Keratinocyte (primary cell): ENCODE measurements at regions not wholly inside any gene's neighbourhood (a gene's known extent, or its start where the extent isn't known, plus 50 kb on each side); places are given as distances from the start of the nearest gene placed in this dataset.

Experiments used
- DNase-seq: peaks from one replicate; pipeline ENCODE4 v3.0.0-alpha.2; 2011; ENCODE audit warnings: low read depth, missing footprints, low spot score
- FAIRE-seq: peaks from 2 replicates; lab custom pipeline; 2011; peaks lifted over from hg19 to GRCh38; lab: Jason Lieb, UNC
- H2AFZ ChIP-seq: 2 replicates; pipeline ENCODE4 v1.6.0; 2012; ENCODE audit warnings: low read length, control low read depth, inconsistent platforms; ENCODE audit not compliant: control insufficient read depth
- H3K27ac ChIP-seq: 2 replicates; pipeline ENCODE4 v1.5.1; 2011; ENCODE audit warnings: low read length; ENCODE audit not compliant: control insufficient read depth, insufficient read depth
- H3K27me3 ChIP-seq: 3 replicates; pipeline ENCODE4 v1.6.0; 2011; ENCODE audit warnings: low read length; ENCODE audit not compliant: control insufficient read depth, insufficient read depth; ENCODE audit errors: extremely low read depth
- H3K36me3 ChIP-seq, 2 experiments: 2 replicates in 1 of 2; 3 replicates in 1 of 2; pipeline ENCODE4 v1.5.1; 2011; ENCODE audit warnings: low read length in 2 of 2, mild to moderate bottlenecking in 1 of 2; ENCODE audit not compliant: control insufficient read depth in 2 of 2, insufficient read depth in 2 of 2; ENCODE audit errors: extremely low read depth in 1 of 2
- H3K4me1 ChIP-seq: 3 replicates; pipeline ENCODE4 v1.5.1; 2011; ENCODE audit warnings: low read length; ENCODE audit not compliant: control insufficient read depth, insufficient read depth; ENCODE audit errors: extremely low read depth
- H3K4me2 ChIP-seq: 3 replicates; pipeline ENCODE4 v1.6.0; 2011; ENCODE audit warnings: low read depth, low read length; ENCODE audit not compliant: control insufficient read depth, insufficient read depth; ENCODE audit errors: extremely low read depth
- H3K4me3 ChIP-seq, 3 experiments: fragments of 200-600 bp in 1 of 3; sonication (generic) in 1 of 3; 2 replicates in 2 of 3; 3 replicates in 1 of 3; pipeline ENCODE4 v1.5.1; 2011 to 2016; ENCODE audit warnings: low read length in 3 of 3, mild to moderate bottlenecking in 3 of 3, control low read depth in 2 of 3, inconsistent platforms in 1 of 3, low read depth in 1 of 3, mixed read lengths in 1 of 3, mixed run types in 1 of 3, moderate library complexity in 1 of 3; ENCODE audit not compliant: control insufficient read depth in 2 of 3, insufficient read depth in 2 of 3; ENCODE audit errors: extremely low read depth in 1 of 3
- H3K79me2 ChIP-seq: 2 replicates; pipeline ENCODE4 v1.6.0; 2012; ENCODE audit warnings: low read length; ENCODE audit not compliant: control insufficient read depth, insufficient read depth
- H3K9ac ChIP-seq: 3 replicates; pipeline ENCODE4 v1.6.0; 2011; ENCODE audit warnings: low read length; ENCODE audit not compliant: control insufficient read depth, insufficient read depth; ENCODE audit errors: extremely low read depth
- H3K9me1 ChIP-seq: 3 replicates; pipeline ENCODE4 v1.6.0; 2011; ENCODE audit warnings: low read length; ENCODE audit not compliant: control insufficient read depth, insufficient read depth; ENCODE audit errors: extremely low read depth
- H3K9me3 ChIP-seq: 2 replicates; pipeline ENCODE4 v1.5.1; 2012; ENCODE audit warnings: low read depth, low read length; ENCODE audit not compliant: control insufficient read depth
- H4K20me1 ChIP-seq: 3 replicates; pipeline ENCODE4 v1.6.0; 2011; ENCODE audit warnings: low read length; ENCODE audit not compliant: control insufficient read depth, insufficient read depth; ENCODE audit errors: extremely low read depth
- EZH2 ChIP-seq: IDR thresholded peaks from one replicate; pipeline ENCODE4 v1.6.1; 2012; ENCODE audit warnings: inconsistent platforms, mild to moderate bottlenecking, low read length, moderate library complexity
- dilution Hi-C: fragments of 300-500 bp; cut with MboI; formaldehyde crosslinking; loops from one replicate; pipeline ENCODE4 v1.7.0; 2020; ENCODE audit warnings: low sequenced_read_pairs; ENCODE audit not compliant: extremely low pct_ligation_motif_present
- TF ChIP-seq, protein P1 (sequence below), 3 experiments: IDR thresholded peaks in 1 of 3; conservative IDR thresholded peaks in 1 of 3; optimal IDR thresholded peaks in 1 of 3; 2 replicates in 2 of 3; 3 replicates in 1 of 3; pipeline versions ENCODE3 to v1.5.1; 2011; ENCODE audit warnings: low read length in 3 of 3, mild to moderate bottlenecking in 3 of 3, moderate library complexity in 2 of 3, control low read depth in 1 of 3, inconsistent platforms in 1 of 3; ENCODE audit not compliant: insufficient read depth in 2 of 3; ENCODE audit errors: extremely low read depth in 1 of 3

DNA sequence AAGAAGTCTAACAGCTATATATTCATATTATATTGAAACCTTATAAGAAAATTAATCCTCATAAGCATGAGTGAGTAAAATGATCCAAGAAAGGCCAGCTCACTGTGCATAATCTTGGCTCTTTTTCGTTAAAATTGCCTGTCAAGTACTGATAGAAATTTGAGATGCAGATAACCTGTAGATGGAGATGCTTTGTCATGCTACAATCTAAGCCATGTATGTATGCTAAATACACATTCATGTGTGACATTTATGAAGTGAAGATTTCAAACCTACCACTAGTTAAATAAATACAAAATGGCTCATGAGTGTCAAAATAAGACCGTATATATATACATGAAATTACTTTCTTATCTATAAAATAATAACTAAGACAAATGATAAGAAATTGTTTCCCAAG lies 1491.5 kb upstream of the PRMT6 start:
- Histone ChIP-seq H2AFZ (no peak overlapping the region), H3K4me2 (no peak overlapping the region), H3K27ac (no peak overlapping the region), H3K36me3 (no peaks in the 10 kb centered on the region), H3K9me3 (no peaks in the 10 kb centered on the region), H3K9me1 (no peaks in the 10 kb centered on the region), H3K9ac (no peak overlapping the region), H3K79me2 (no peaks in the 10 kb centered on the region), H3K27me3 (no peaks in the 10 kb centered on the region), H4K20me1 (no peaks in the 10 kb centered on the region), H3K4me3 (no peak overlapping the region), H3K4me1 (no peaks in the 10 kb centered on the region)
- DNase-seq = no peak
- TF ChIP-seq, protein P1, sequence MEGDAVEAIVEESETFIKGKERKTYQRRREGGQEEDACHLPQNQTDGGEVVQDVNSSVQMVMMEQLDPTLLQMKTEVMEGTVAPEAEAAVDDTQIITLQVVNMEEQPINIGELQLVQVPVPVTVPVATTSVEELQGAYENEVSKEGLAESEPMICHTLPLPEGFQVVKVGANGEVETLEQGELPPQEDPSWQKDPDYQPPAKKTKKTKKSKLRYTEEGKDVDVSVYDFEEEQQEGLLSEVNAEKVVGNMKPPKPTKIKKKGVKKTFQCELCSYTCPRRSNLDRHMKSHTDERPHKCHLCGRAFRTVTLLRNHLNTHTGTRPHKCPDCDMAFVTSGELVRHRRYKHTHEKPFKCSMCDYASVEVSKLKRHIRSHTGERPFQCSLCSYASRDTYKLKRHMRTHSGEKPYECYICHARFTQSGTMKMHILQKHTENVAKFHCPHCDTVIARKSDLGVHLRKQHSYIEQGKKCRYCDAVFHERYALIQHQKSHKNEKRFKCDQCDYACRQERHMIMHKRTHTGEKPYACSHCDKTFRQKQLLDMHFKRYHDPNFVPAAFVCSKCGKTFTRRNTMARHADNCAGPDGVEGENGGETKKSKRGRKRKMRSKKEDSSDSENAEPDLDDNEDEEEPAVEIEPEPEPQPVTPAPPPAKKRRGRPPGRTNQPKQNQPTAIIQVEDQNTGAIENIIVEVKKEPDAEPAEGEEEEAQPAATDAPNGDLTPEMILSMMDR (optimal IDR thresholded peaks at IDR 0.05 in 1 of 3, IDR thresholded peaks at IDR 0.05 in 1 of 3, conservative IDR thresholded peaks at IDR 0.05 in 1 of 3; ENCODE audit: extremely low read depth in 1 of 3, insufficient read depth in 2 of 3, low read length in 3 of 3) = no peak
- TF ChIP-seq EZH2 = no peak
- no peak for FAIRE-seq
- dilution Hi-C loops = no loop called here

DNA sequence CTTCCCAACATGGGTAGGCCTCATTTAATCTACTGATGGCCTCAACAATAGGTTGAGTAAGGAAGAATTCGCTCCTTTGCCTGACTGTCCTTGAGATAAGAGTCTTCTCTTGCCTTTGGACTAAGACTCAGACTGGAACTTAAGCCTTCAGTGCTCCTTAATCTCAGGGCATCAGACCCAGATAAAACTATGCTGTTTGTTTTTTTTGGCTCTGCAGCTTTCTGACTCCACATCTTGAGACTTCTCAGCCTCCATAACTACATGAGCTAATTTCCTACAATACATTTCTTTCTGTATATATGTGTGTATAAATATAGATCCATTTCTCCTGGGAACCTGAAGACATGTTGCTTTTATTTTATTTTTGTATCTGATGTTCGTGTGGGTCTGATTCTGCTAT lies 1470.7 kb upstream of the PRMT6 start:
- H4K20me1 ChIP-seq = no peaks in the 10 kb centered on the region
- H3K79me2 ChIP-seq = no peaks in the 10 kb centered on the region
- no peaks in the 10 kb centered on the region for H3K4me1 ChIP-seq
- DNase-seq (no peak), FAIRE-seq (no peak)
- H3K9me3 ChIP-seq = peaks cover 2% of the 10 kb centered on the region
- TF ChIP-seq, protein P1 (optimal IDR thresholded peaks at IDR 0.05 in 1 of 3, IDR thresholded peaks at IDR 0.05 in 1 of 3, conservative IDR thresholded peaks at IDR 0.05 in 1 of 3; ENCODE audit: extremely low read depth in 1 of 3, insufficient read depth in 2 of 3, low read length in 3 of 3) = no peak
- no peak for TF ChIP-seq EZH2
- H2AFZ ChIP-seq = no peak overlapping the region
- dilution Hi-C loops = no loop called here
- H3K27me3 ChIP-seq = no peaks in the 10 kb centered on the region
- no peak overlapping the region for H3K4me2 ChIP-seq
- no peak overlapping the region for H3K9ac ChIP-seq
- H3K27ac ChIP-seq = no peak overlapping the region
- H3K4me3 ChIP-seq = no peak overlapping the region
- no peaks in the 10 kb centered on the region for H3K9me1 ChIP-seq
- no peaks in the 10 kb centered on the region for H3K36me3 ChIP-seq
